DOHH2 (cell line): ENCODE measurements at regions not wholly inside any gene's neighbourhood (a gene's known extent, or its start where the extent isn't known, plus 50 kb on each side); places are given as distances from the start of the nearest gene placed in this dataset.

ENCODE experiments used
- CTCF ChIP-seq: fragments of 200-600 bp; sonication (generic); IDR thresholded peaks from one replicate; pipeline ENCODE4 v1.5.1; 2014; ENCODE audit warnings: antibody characterized with exemption, mild to moderate bottlenecking, low read depth, low read length; ENCODE audit not compliant: poor library complexity, severe bottlenecking
- EZH2phosphoT487 ChIP-seq: fragments of 200-600 bp; sonication (generic); IDR thresholded peaks from 2 replicates; pipeline ENCODE4 v1.6.1; 2017; ENCODE audit warnings: borderline replicate concordance, mild to moderate bottlenecking, antibody characterized with exemption, low read length, moderate library complexity, mixed read lengths

- TF ChIP-seq CTCF = no peak
- TF ChIP-seq EZH2phosphoT487 = no peak
Observed at GRCh38 chr3:88231207-88231606, 81.4 kb downstream of the C3orf38 start.
